Keratinocyte (primary cell): ENCODE measurements at regions not wholly inside any gene's neighbourhood (a gene's known extent, or its start where the extent isn't known, plus 50 kb on each side); places are given as distances from the start of the nearest gene placed in this dataset.

ENCODE experiments used
- DNase-seq: peaks from one replicate; pipeline ENCODE4 v3.0.0-alpha.2; 2011; ENCODE audit warnings: low read depth, missing footprints, low spot score
- FAIRE-seq: peaks from 2 replicates; lab custom pipeline; 2011; peaks lifted over from hg19 to GRCh38; lab: Jason Lieb, UNC
- H2AFZ ChIP-seq: 2 replicates; pipeline ENCODE4 v1.6.0; 2012; ENCODE audit warnings: low read length, control low read depth, inconsistent platforms; ENCODE audit not compliant: control insufficient read depth
- H3K27ac ChIP-seq: 2 replicates; pipeline ENCODE4 v1.5.1; 2011; ENCODE audit warnings: low read length; ENCODE audit not compliant: control insufficient read depth, insufficient read depth
- H3K27me3 ChIP-seq: 3 replicates; pipeline ENCODE4 v1.6.0; 2011; ENCODE audit warnings: low read length; ENCODE audit not compliant: control insufficient read depth, insufficient read depth; ENCODE audit errors: extremely low read depth
- H3K36me3 ChIP-seq, 2 experiments: 2 replicates in 1 of 2; 3 replicates in 1 of 2; pipeline ENCODE4 v1.5.1; 2011; ENCODE audit warnings: low read length in 2 of 2, mild to moderate bottlenecking in 1 of 2; ENCODE audit not compliant: control insufficient read depth in 2 of 2, insufficient read depth in 2 of 2; ENCODE audit errors: extremely low read depth in 1 of 2
- H3K4me1 ChIP-seq: 3 replicates; pipeline ENCODE4 v1.5.1; 2011; ENCODE audit warnings: low read length; ENCODE audit not compliant: control insufficient read depth, insufficient read depth; ENCODE audit errors: extremely low read depth
- H3K4me2 ChIP-seq: 3 replicates; pipeline ENCODE4 v1.6.0; 2011; ENCODE audit warnings: low read depth, low read length; ENCODE audit not compliant: control insufficient read depth, insufficient read depth; ENCODE audit errors: extremely low read depth
- H3K4me3 ChIP-seq, 3 experiments: fragments of 200-600 bp in 1 of 3; sonication (generic) in 1 of 3; 2 replicates in 2 of 3; 3 replicates in 1 of 3; pipeline ENCODE4 v1.5.1; 2011 to 2016; ENCODE audit warnings: low read length in 3 of 3, mild to moderate bottlenecking in 3 of 3, control low read depth in 2 of 3, inconsistent platforms in 1 of 3, low read depth in 1 of 3, mixed read lengths in 1 of 3, mixed run types in 1 of 3, moderate library complexity in 1 of 3; ENCODE audit not compliant: control insufficient read depth in 2 of 3, insufficient read depth in 2 of 3; ENCODE audit errors: extremely low read depth in 1 of 3
- H3K79me2 ChIP-seq: 2 replicates; pipeline ENCODE4 v1.6.0; 2012; ENCODE audit warnings: low read length; ENCODE audit not compliant: control insufficient read depth, insufficient read depth
- H3K9ac ChIP-seq: 3 replicates; pipeline ENCODE4 v1.6.0; 2011; ENCODE audit warnings: low read length; ENCODE audit not compliant: control insufficient read depth, insufficient read depth; ENCODE audit errors: extremely low read depth
- H3K9me1 ChIP-seq: 3 replicates; pipeline ENCODE4 v1.6.0; 2011; ENCODE audit warnings: low read length; ENCODE audit not compliant: control insufficient read depth, insufficient read depth; ENCODE audit errors: extremely low read depth
- H3K9me3 ChIP-seq: 2 replicates; pipeline ENCODE4 v1.5.1; 2012; ENCODE audit warnings: low read depth, low read length; ENCODE audit not compliant: control insufficient read depth
- H4K20me1 ChIP-seq: 3 replicates; pipeline ENCODE4 v1.6.0; 2011; ENCODE audit warnings: low read length; ENCODE audit not compliant: control insufficient read depth, insufficient read depth; ENCODE audit errors: extremely low read depth
- EZH2 ChIP-seq: IDR thresholded peaks from one replicate; pipeline ENCODE4 v1.6.1; 2012; ENCODE audit warnings: inconsistent platforms, mild to moderate bottlenecking, low read length, moderate library complexity
- dilution Hi-C: fragments of 300-500 bp; cut with MboI; formaldehyde crosslinking; loops from one replicate; pipeline ENCODE4 v1.7.0; 2020; ENCODE audit warnings: low sequenced_read_pairs; ENCODE audit not compliant: extremely low pct_ligation_motif_present
- TF ChIP-seq, protein P1 (sequence below), 3 experiments: IDR thresholded peaks in 1 of 3; conservative IDR thresholded peaks in 1 of 3; optimal IDR thresholded peaks in 1 of 3; 2 replicates in 2 of 3; 3 replicates in 1 of 3; pipeline versions ENCODE3 to v1.5.1; 2011; ENCODE audit warnings: low read length in 3 of 3, mild to moderate bottlenecking in 3 of 3, moderate library complexity in 2 of 3, control low read depth in 1 of 3, inconsistent platforms in 1 of 3; ENCODE audit not compliant: insufficient read depth in 2 of 3; ENCODE audit errors: extremely low read depth in 1 of 3

DNA sequence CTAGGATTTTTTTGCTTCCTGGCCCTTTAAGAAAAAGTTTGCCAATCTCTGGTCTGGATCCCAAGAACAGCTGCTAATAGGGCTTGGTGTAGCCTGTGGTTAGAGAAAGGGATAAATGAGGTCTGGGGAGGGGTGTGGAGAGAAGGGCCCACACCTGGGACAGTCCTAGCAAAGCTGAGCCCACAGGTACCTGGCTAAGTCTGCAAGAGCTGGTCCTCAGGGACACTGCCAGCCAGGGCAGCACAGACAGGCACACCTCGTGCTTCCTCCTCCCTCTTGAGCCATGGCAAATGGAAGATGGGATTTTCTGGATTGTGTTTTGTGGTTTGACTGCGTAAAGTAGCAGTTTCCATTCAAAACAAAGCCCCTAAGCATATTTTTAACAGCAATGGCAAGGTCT is 217.5 kb downstream of the SOX9 start:
- FAIRE-seq: no peak
- Histone ChIP-seq H3K4me3 (no peak overlapping the region), H3K27me3 (peaks cover 2% of the 10 kb centered on the region), H3K9me3 (no peaks in the 10 kb centered on the region), H2AFZ (peak overlapping the region; percentile 24), H3K9me1 (no peaks in the 10 kb centered on the region), H4K20me1 (no peaks in the 10 kb centered on the region), H3K36me3 (no peaks in the 10 kb centered on the region), H3K4me1 (peaks cover 12% of the 10 kb centered on the region), H3K4me2 (no peak overlapping the region), H3K27ac (no peak overlapping the region), H3K9ac (no peak overlapping the region), H3K79me2 (no peaks in the 10 kb centered on the region)
- dilution Hi-C loops: no loop called here
- no peak for DNase-seq
- TF ChIP-seq, protein P1, sequence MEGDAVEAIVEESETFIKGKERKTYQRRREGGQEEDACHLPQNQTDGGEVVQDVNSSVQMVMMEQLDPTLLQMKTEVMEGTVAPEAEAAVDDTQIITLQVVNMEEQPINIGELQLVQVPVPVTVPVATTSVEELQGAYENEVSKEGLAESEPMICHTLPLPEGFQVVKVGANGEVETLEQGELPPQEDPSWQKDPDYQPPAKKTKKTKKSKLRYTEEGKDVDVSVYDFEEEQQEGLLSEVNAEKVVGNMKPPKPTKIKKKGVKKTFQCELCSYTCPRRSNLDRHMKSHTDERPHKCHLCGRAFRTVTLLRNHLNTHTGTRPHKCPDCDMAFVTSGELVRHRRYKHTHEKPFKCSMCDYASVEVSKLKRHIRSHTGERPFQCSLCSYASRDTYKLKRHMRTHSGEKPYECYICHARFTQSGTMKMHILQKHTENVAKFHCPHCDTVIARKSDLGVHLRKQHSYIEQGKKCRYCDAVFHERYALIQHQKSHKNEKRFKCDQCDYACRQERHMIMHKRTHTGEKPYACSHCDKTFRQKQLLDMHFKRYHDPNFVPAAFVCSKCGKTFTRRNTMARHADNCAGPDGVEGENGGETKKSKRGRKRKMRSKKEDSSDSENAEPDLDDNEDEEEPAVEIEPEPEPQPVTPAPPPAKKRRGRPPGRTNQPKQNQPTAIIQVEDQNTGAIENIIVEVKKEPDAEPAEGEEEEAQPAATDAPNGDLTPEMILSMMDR (optimal IDR thresholded peaks at IDR 0.05 in 1 of 3, IDR thresholded peaks at IDR 0.05 in 1 of 3, conservative IDR thresholded peaks at IDR 0.05 in 1 of 3; ENCODE audit: extremely low read depth in 1 of 3, insufficient read depth in 2 of 3, low read length in 3 of 3): no peak
- no peak for TF ChIP-seq EZH2

DNA sequence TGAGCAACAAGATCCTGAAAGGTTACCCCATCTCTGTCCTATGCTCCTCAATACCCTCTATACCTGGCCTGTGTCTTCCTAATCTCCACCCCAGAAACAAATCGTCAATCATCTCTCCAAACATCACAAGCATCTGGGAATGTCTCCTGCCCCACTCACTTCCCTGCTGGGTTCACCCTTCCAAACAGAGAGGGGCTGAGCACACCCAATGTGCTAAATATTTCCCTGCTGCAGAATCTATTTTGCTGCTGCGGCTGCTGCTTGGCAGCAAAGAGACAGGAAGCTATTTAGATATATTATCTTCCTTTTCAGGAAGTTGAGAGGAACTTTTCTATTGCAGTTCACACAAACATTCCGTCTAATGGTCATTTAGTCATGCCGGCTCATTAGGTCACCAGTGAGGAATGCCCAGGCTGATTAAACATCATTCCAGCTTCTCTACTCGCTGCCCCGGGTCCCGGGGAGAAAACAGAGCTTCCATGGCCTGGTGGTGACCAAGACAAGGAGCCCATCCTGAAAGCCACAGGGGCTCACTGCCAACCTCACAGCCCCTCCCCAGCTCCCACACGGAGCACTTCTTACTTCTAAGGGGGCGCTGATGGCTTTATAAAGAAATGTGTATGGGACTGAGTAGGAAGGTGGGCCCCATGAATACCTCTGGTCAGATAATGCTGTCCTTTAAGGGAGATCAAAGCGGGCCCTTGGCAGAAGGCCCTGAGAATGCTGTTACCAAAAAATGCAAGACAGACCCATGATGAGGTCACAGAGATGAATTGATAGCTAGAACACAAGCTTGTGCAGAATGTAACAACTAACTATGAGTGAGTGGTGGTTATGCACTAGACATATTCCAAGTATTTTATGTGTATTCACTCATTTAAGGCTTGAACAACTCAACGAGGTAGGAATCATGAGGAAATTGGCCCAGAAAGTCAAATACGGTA is 218.3 kb downstream of the SOX9 start:
- DNase-seq: no peak
- no peak overlapping the region for H2AFZ ChIP-seq

More for the DNA sequence above, 218.3 kb downstream of the SOX9 start:
- dilution Hi-C loops: no loop called here
- H3K27ac ChIP-seq: no peak overlapping the region
- H4K20me1 ChIP-seq: no peaks in the 10 kb centered on the region
- TF ChIP-seq EZH2: no peak
- TF ChIP-seq, protein P1 (optimal IDR thresholded peaks at IDR 0.05 in 1 of 3, IDR thresholded peaks at IDR 0.05 in 1 of 3, conservative IDR thresholded peaks at IDR 0.05 in 1 of 3; ENCODE audit: extremely low read depth in 1 of 3, insufficient read depth in 2 of 3, low read length in 3 of 3): no peak
- no peaks in the 10 kb centered on the region for H3K79me2 ChIP-seq
- no peak overlapping the region for H3K4me3 ChIP-seq
- peak; percentile 26 for FAIRE-seq
- H3K9me1 ChIP-seq: no peaks in the 10 kb centered on the region
- H3K9ac ChIP-seq: no peak overlapping the region
- H3K4me2 ChIP-seq: no peak overlapping the region
- H3K4me1 ChIP-seq: peaks cover 12% of the 10 kb centered on the region
- H3K9me3 ChIP-seq: no peaks in the 10 kb centered on the region
- H3K36me3 ChIP-seq: no peaks in the 10 kb centered on the region
- H3K27me3 ChIP-seq: peaks cover 2% of the 10 kb centered on the region
